ENCODE measurements at regions not wholly inside any gene's neighbourhood (a gene's known extent, or its start where the extent isn't known, plus 50 kb on each side); places are given as distances from the start of the nearest gene placed in this dataset.

DNA sequence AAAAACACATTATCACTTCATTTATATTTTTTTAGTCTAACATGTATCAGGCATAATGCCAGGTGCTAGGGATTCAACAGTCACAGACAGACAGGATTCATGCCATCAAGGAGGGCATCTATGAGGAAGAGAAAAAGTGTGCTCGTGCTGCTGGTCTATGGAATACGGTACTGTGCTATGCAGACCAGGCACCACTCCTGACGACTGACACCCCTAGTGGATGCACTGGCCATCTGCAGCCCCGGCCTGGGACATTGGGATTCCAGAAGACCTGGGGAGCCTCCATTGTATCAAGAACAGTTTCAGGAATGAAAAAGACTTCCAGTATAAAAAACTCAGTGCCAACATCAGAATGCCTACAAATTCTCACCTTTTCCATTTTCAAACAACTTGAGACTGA is 94.0 kb downstream of the KLF12 start:
- no peaks in the 10 kb centered on the region for H3K36me3 ChIP-seq (ENCODE audit: control insufficient read depth, insufficient read depth, low read length)
- no peaks in the 10 kb centered on the region for H3K27me3 ChIP-seq (ENCODE audit: control insufficient read depth, insufficient read depth, low read length)
- DNase-seq (ENCODE audit: low read depth) (peak; percentile 19), FAIRE-seq (no peak)
- H3K4me3 ChIP-seq (ENCODE audit: low read depth, low read length) = no peak overlapping the region
- TF ChIP-seq, protein P1, sequence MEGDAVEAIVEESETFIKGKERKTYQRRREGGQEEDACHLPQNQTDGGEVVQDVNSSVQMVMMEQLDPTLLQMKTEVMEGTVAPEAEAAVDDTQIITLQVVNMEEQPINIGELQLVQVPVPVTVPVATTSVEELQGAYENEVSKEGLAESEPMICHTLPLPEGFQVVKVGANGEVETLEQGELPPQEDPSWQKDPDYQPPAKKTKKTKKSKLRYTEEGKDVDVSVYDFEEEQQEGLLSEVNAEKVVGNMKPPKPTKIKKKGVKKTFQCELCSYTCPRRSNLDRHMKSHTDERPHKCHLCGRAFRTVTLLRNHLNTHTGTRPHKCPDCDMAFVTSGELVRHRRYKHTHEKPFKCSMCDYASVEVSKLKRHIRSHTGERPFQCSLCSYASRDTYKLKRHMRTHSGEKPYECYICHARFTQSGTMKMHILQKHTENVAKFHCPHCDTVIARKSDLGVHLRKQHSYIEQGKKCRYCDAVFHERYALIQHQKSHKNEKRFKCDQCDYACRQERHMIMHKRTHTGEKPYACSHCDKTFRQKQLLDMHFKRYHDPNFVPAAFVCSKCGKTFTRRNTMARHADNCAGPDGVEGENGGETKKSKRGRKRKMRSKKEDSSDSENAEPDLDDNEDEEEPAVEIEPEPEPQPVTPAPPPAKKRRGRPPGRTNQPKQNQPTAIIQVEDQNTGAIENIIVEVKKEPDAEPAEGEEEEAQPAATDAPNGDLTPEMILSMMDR (IDR thresholded peaks at IDR 0.05; ENCODE audit: insufficient read depth, low read length, severe bottlenecking) = peak; percentile 58

DNA sequence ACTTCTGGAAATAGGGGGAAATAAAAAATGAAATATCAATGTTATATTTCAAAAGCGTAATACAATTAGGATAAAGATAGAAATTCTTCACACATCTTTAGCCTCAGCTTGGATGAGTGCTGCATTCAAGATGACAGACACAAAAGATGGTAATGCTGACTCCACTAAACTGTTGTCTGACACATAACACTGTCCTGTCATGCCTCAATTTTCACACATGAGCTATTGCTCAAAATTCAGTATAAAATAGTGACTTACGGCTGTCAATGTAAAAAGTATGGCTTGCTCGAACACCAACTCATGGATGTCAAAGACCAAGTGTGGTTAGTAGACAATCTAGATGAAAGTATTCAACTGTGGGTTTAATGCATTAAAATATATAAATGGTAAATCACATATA is 94.5 kb downstream of the KLF12 start:
- Histone ChIP-seq H3K36me3 (ENCODE audit: control insufficient read depth, insufficient read depth, low read length) (no peaks in the 10 kb centered on the region), H3K4me3 (ENCODE audit: low read depth, low read length) (no peak overlapping the region), H3K27me3 (ENCODE audit: control insufficient read depth, insufficient read depth, low read length) (no peaks in the 10 kb centered on the region)
- TF ChIP-seq, protein P1 (IDR thresholded peaks at IDR 0.05; ENCODE audit: insufficient read depth, low read length, severe bottlenecking) = no peak
- FAIRE-seq = no peak
- no peak for DNase-seq (ENCODE audit: low read depth)

DNA sequence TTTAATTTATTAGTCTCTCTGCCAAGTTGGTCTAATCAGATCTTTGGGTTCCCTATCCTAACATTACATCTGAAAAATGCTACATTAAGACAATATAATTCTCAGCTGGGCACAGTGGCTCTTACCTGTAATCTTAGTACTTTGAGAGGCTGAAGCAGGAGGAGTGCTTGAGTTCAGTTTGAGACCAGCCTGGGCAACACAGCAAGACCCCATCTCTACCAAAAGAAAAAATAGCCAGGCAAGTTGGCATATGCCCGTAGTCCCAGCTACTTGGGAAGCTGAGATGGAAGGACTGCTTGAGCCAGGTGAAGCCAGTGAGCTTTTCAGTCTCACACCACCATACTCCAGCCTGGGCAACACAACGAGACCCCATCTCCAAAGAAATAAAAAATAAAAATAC is 95.0 kb downstream of the KLF12 start:
- FAIRE-seq (no peak), DNase-seq (ENCODE audit: low read depth) (no peak)
- no peaks in the 10 kb centered on the region for H3K27me3 ChIP-seq (ENCODE audit: control insufficient read depth, insufficient read depth, low read length)
- H3K36me3 ChIP-seq (ENCODE audit: control insufficient read depth, insufficient read depth, low read length) = no peaks in the 10 kb centered on the region
- H3K4me3 ChIP-seq (ENCODE audit: low read depth, low read length) = no peak overlapping the region
- TF ChIP-seq, protein P1 (IDR thresholded peaks at IDR 0.05; ENCODE audit: insufficient read depth, low read length, severe bottlenecking) = no peak

DNA sequence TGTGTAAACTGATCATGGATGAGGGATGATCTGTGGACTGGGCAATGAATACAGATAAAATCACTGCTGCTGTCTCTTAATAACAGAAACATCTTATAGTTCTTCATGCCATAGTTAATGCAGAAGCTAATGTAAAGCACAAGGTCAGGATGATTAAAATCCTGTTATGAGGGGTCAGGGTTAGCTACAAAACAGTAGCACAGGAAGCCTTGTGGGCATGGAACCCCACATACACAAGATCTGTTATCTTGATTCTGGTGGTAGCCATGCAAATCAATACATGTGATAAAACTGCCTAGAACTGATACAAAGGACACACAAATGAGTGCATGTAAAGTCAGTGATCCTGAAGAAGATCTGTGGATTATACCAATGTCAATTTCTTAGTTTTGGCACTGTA is 96.4 kb downstream of the KLF12 start:
- TF ChIP-seq, protein P1 (IDR thresholded peaks at IDR 0.05; ENCODE audit: insufficient read depth, low read length, severe bottlenecking) = no peak
- H3K36me3 ChIP-seq (ENCODE audit: control insufficient read depth, insufficient read depth, low read length) = no peaks in the 10 kb centered on the region
- DNase-seq (ENCODE audit: low read depth) (no peak), FAIRE-seq (no peak)
- no peaks in the 10 kb centered on the region for H3K27me3 ChIP-seq (ENCODE audit: control insufficient read depth, insufficient read depth, low read length)
- H3K4me3 ChIP-seq (ENCODE audit: low read depth, low read length) = no peak overlapping the region

DNA sequence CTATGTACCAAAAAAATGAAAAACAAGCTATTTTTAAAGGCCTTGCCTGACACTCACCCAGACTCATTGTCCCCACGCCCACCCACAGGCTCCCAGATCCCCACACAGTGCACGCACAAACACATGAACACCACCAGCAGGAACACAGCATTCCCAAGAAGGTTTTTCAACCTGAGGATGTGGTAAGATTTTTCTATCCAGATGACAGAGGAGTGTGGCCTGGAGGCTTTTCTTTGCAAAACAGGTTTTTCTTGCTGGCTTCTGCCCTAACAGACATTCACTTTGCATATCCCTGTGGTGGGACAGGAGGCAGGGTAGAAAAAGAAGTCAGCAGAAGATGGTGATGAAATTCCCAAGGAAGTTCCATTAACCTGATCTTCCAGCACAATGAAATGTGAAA is 97.8 kb downstream of the KLF12 start:
- peak; percentile 93 for DNase-seq (ENCODE audit: low read depth)
- H3K36me3 ChIP-seq (ENCODE audit: control insufficient read depth, insufficient read depth, low read length) = no peaks in the 10 kb centered on the region
- H3K27me3 ChIP-seq (ENCODE audit: control insufficient read depth, insufficient read depth, low read length) = no peaks in the 10 kb centered on the region
- H3K4me3 ChIP-seq (ENCODE audit: low read depth, low read length) = no peak overlapping the region
- FAIRE-seq = peak; percentile 95
- TF ChIP-seq, protein P1 (IDR thresholded peaks at IDR 0.05; ENCODE audit: insufficient read depth, low read length, severe bottlenecking) = no peak

DNA sequence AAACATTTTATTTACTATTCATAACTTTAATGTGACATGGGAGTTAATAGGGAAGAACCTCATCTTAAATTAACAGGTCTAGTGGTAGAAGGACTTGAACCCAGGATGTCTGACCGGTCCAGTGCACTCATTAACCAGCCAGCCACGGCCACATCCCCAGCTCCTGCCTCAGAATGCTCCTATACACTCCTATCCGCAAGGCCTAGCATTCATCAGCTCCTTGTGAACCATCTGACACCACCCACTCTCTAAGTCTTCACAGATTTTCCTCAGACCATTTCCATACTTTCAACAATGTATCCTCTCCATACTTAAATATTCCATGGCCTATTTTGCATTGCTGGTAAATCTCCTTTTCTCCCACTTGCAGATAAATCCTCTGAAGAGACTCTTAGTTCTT is 98.3 kb downstream of the KLF12 start:
- no peak overlapping the region for H3K4me3 ChIP-seq (ENCODE audit: low read depth, low read length)
- no peak for FAIRE-seq
- DNase-seq (ENCODE audit: low read depth) = no peak
- H3K27me3 ChIP-seq (ENCODE audit: control insufficient read depth, insufficient read depth, low read length) = no peaks in the 10 kb centered on the region
- TF ChIP-seq, protein P1 (IDR thresholded peaks at IDR 0.05; ENCODE audit: insufficient read depth, low read length, severe bottlenecking) = no peak
- H3K36me3 ChIP-seq (ENCODE audit: control insufficient read depth, insufficient read depth, low read length) = no peaks in the 10 kb centered on the region
